ENCODE measurements at regions not wholly inside any gene's neighbourhood (a gene's known extent, or its start where the extent isn't known, plus 50 kb on each side); places are given as distances from the start of the nearest gene placed in this dataset.

DNA sequence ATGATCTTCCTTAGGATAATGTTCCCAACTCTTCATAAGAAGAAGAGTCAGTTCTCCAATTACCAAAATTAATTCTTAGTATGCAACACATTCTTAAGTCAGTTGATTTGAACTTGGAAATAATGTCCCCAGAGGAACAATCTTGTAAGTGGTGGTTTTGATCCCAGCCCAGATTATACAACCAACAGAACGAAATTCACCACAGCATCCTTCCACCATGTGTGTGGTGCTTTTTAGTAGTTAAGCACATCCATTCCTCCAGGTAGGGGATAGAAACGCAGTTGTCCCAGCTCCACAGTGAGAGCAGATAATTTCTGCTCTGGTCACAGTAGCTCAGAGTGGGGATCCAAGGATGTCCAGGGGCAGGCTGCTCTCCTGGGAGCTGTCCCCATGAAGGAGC lies 161.7 kb upstream of the SLC39A10 start (continued):
- no peak for TF ChIP-seq TSHZ1 (tag by site-specific recombination; IDR thresholded peaks at IDR 0.05; ENCODE audit: borderline replicate concordance)
- TF ChIP-seq ZNF248 (tag by site-specific recombination; IDR thresholded peaks at IDR 0.05): no peak
- no peak for TF ChIP-seq ZNF398 (tag by site-specific recombination; IDR thresholded peaks at IDR 0.05)
- TF ChIP-seq ZNF214 (tag by site-specific recombination; IDR thresholded peaks at IDR 0.05; ENCODE audit: borderline replicate concordance): no peak
- no peak for TF ChIP-seq ZNF140 (tag by site-specific recombination; IDR thresholded peaks at IDR 0.05)
- TF ChIP-seq AEBP2 (tag by site-specific recombination; IDR thresholded peaks at IDR 0.05; ENCODE audit: borderline replicate concordance): no peak
- TF ChIP-seq EGR2 (tag by site-specific recombination; IDR thresholded peaks at IDR 0.05; ENCODE audit: low read depth): no peak
- no peak for TF ChIP-seq SCRT1 (tag by site-specific recombination; IDR thresholded peaks at IDR 0.05; ENCODE audit: borderline replicate concordance)

DNA sequence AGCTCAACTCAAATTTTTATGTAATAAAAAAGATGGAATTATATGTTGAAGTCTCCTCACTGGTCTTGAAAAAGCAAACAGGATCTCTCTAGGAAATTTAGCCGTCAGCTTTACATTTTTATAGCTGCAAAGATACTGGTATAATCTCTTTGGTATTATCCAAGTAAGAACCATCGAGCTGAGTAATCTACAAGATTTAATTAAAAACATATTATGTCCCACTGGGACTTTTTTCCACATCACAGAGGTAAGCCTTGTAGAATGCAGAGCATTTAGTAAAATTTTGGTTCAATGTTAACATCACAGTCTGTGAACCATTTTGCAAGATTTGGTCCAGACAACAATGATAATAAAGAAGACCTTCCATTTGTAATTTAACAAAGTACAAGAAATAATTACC lies 162.6 kb upstream of the SLC39A10 start:
- ChIA-PET POLR2A (no interaction called here), CTCF (interaction anchor here (1.2 kb wide), 1 partner anchor 11 kb away, joined by 3 read pairs; no protein-coding TSS in a partner anchor)
- Histone ChIP-seq H3K4me3 (ENCODE audit: low read depth, low read length) (no peak overlapping the region), H3K4me1 (ENCODE audit: control insufficient read depth, insufficient read depth, low read length) (no peaks in the 10 kb centered on the region), H3K36me3 (ENCODE audit: control insufficient read depth in 2 of 2, insufficient read depth in 1 of 2, low read length in 2 of 2) (no peaks in the 10 kb centered on the region), H3K27ac (ENCODE audit: extremely low read depth, low read depth, low read length) (no peak overlapping the region), H3K9me3 (ENCODE audit: control insufficient read depth, insufficient read depth, low read depth, low read length) (no peaks in the 10 kb centered on the region)
- TF ChIP-seq ZIC2 (tag by site-specific recombination; IDR thresholded peaks at IDR 0.05): no peak
- TF ChIP-seq, protein P1, sequence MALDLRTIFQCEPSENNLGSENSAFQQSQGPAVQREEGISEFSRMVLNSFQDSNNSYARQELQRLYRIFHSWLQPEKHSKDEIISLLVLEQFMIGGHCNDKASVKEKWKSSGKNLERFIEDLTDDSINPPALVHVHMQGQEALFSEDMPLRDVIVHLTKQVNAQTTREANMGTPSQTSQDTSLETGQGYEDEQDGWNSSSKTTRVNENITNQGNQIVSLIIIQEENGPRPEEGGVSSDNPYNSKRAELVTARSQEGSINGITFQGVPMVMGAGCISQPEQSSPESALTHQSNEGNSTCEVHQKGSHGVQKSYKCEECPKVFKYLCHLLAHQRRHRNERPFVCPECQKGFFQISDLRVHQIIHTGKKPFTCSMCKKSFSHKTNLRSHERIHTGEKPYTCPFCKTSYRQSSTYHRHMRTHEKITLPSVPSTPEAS (tag by site-specific recombination; IDR thresholded peaks at IDR 0.05): no peak
- no peak for TF ChIP-seq ZNF398 (tag by site-specific recombination; IDR thresholded peaks at IDR 0.05)
- TF ChIP-seq ZNF621 (tag by site-specific recombination; IDR thresholded peaks at IDR 0.05): no peak
- TF ChIP-seq ZNF555 (tag by site-specific recombination; conservative IDR thresholded peaks at IDR 0.05): no peak

DNA sequence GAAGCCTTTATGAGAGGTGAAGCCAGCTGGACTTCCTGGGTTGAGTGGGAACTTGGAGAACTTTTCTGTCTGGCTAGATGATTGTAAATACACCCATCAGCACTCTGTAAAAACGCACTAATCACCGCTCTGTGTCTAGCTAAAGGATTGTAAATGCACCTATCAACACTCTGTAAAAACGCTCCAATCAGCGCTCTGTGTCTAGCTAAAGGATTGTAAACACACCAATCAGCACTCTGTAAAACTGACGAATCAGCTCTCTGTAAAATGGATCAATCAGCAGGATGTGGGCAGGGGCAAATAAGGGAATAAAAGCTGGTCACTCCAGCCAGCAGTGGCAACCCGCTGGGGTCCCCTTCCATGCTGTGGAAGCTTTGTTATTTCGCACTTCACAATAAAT lies 163.6 kb upstream of the SLC39A10 start:
- H3K27ac ChIP-seq (ENCODE audit: extremely low read depth, low read depth, low read length): no peak overlapping the region
- no peak overlapping the region for H3K4me3 ChIP-seq (ENCODE audit: low read depth, low read length)
- H3K4me1 ChIP-seq (ENCODE audit: control insufficient read depth, insufficient read depth, low read length): no peaks in the 10 kb centered on the region
- H3K9me3 ChIP-seq (ENCODE audit: control insufficient read depth, insufficient read depth, low read depth, low read length): no peaks in the 10 kb centered on the region
- ChIA-PET CTCF (interaction anchor here (1.2 kb wide), 1 partner anchor 10 kb away, joined by 3 read pairs; no protein-coding TSS in a partner anchor), POLR2A (no interaction called here)
- no peaks in the 10 kb centered on the region for H3K36me3 ChIP-seq (ENCODE audit: control insufficient read depth in 2 of 2, insufficient read depth in 1 of 2, low read length in 2 of 2)
- TF ChIP-seq, protein P2, sequence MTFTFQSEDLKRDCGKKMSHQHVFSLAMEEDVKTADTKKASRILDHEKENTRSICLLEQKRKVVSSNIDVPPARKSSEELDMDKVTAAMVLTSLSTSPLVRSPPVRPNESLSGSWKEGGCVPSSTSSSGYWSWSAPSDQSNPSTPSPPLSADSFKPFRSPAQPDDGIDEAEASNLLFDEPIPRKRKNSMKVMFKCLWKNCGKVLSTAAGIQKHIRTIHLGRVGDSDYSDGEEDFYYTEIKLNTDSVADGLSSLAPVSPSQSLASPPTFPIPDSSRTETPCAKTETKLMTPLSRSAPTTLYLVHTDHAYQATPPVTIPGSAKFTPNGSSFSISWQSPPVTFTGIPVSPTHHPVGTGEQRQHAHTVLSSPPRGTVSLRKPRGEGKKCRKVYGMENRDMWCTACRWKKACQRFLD (tag by site-specific recombination; IDR thresholded peaks at IDR 0.05): no peak
- TF ChIP-seq ZNF302 (tag by site-specific recombination; IDR thresholded peaks at IDR 0.05; ENCODE audit: low read depth): no peak
- TF ChIP-seq HOXD13 (CRISPR knock-in tag; IDR thresholded peaks at IDR 0.05; ENCODE audit: borderline replicate concordance): no peak
- no peak for TF ChIP-seq ZNF660 (tag by site-specific recombination; IDR thresholded peaks at IDR 0.05)
- TF ChIP-seq ZNF366 (tag by site-specific recombination; conservative IDR thresholded peaks at IDR 0.05): no peak
- TF ChIP-seq KLF9 (tag by site-specific recombination; IDR thresholded peaks at IDR 0.05; ENCODE audit: low read depth): no peak
- no peak for TF ChIP-seq ZNF2 (tag by site-specific recombination; IDR thresholded peaks at IDR 0.05)
- no peak for TF ChIP-seq ZNF785 (tag by site-specific recombination; IDR thresholded peaks at IDR 0.05)
- TF ChIP-seq BCL6B (tag by site-specific recombination; IDR thresholded peaks at IDR 0.05): no peak
